ENCODE measurements at regions not wholly inside any gene's neighbourhood (a gene's known extent, or its start where the extent isn't known, plus 50 kb on each side); places are given as distances from the start of the nearest gene placed in this dataset.

GRCh38 chr18:57984490-57985115, 59.4 kb upstream of the NEDD4L start:
- TF ChIP-seq, protein P1, sequence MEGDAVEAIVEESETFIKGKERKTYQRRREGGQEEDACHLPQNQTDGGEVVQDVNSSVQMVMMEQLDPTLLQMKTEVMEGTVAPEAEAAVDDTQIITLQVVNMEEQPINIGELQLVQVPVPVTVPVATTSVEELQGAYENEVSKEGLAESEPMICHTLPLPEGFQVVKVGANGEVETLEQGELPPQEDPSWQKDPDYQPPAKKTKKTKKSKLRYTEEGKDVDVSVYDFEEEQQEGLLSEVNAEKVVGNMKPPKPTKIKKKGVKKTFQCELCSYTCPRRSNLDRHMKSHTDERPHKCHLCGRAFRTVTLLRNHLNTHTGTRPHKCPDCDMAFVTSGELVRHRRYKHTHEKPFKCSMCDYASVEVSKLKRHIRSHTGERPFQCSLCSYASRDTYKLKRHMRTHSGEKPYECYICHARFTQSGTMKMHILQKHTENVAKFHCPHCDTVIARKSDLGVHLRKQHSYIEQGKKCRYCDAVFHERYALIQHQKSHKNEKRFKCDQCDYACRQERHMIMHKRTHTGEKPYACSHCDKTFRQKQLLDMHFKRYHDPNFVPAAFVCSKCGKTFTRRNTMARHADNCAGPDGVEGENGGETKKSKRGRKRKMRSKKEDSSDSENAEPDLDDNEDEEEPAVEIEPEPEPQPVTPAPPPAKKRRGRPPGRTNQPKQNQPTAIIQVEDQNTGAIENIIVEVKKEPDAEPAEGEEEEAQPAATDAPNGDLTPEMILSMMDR (IDR thresholded peaks at IDR 0.05), result no peak
- TF ChIP-seq SIN3A (IDR thresholded peaks at IDR 0.05; ENCODE audit: borderline replicate concordance, insufficient read depth, low read depth, low read length), result no peak

Data from Panc1 (cell line).